C4-2B (cell line): ENCODE measurements at regions not wholly inside any gene's neighbourhood (a gene's known extent, or its start where the extent isn't known, plus 50 kb on each side); places are given as distances from the start of the nearest gene placed in this dataset.
A peak's percentile ranks its signal among the peaks of the same experiment; 100 is the strongest.

Experiments
- ZFX ChIP-seq: fragments of 450-650 bp; IDR thresholded peaks from 2 replicates; pipeline ENCODE4 v1.6.1; 2017
- TF ChIP-seq, protein P1 (sequence below): fragments of 450-650 bp; conservative IDR thresholded peaks from 2 replicates; pipeline ENCODE4 v1.5.1; 2017; ENCODE audit warnings: mild to moderate bottlenecking

DNA sequence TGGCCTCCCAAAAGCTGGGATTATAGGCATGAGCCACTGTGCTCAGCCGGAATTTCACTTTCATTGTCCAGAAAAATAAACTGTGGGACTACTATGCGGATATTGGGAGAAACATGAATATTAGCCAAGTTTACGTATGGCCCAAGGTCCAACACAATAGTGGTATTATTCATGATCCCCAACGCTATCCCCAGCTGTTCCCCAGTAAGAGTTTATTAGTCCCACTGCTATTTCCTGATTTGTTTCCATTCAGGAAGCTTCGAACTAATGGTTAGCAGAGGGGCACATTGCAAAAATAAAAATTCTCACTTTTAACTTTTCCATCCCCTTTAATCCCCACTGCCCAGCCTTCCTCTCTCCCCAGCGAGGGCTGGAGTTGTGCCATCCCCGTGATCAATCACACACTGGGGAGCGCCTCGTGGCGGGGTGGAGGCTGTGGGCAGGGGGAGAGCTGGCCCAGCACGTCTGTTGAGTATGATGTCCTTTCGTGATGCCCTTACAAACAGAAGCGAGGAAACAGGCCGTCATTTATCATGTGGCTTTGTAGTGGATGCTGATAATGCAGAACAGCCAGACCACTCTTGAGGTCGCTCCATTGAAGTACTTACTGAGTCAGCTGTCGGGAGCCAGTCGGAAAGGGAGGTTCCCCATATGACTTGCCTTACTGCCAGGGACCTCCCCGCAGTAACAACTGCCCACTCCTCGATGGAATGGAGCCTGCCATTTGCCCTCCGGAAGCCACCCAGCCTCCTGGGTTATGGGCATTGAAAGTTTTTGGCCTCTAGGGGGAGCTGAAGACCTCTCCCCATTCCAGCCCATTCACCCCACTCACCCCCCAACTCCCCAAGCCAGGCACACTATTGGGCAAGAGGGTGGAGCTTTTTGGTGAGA, 117.0 kb downstream of the KDR start:
- TF ChIP-seq, protein P1, sequence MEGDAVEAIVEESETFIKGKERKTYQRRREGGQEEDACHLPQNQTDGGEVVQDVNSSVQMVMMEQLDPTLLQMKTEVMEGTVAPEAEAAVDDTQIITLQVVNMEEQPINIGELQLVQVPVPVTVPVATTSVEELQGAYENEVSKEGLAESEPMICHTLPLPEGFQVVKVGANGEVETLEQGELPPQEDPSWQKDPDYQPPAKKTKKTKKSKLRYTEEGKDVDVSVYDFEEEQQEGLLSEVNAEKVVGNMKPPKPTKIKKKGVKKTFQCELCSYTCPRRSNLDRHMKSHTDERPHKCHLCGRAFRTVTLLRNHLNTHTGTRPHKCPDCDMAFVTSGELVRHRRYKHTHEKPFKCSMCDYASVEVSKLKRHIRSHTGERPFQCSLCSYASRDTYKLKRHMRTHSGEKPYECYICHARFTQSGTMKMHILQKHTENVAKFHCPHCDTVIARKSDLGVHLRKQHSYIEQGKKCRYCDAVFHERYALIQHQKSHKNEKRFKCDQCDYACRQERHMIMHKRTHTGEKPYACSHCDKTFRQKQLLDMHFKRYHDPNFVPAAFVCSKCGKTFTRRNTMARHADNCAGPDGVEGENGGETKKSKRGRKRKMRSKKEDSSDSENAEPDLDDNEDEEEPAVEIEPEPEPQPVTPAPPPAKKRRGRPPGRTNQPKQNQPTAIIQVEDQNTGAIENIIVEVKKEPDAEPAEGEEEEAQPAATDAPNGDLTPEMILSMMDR: peak; percentile 52
- no peak for TF ChIP-seq ZFX
